ENCODE measurements at regions not wholly inside any gene's neighbourhood (a gene's known extent, or its start where the extent isn't known, plus 50 kb on each side); places are given as distances from the start of the nearest gene placed in this dataset.

- no peak overlapping the region for H3K4me2 ChIP-seq (ENCODE audit: low read depth, low read length, poor library complexity, severe bottlenecking)
- H3K9ac ChIP-seq (ENCODE audit: low read depth, low read length, poor library complexity, severe bottlenecking): no peak overlapping the region
- no peaks in the 10 kb centered on the region for H3K9me2 ChIP-seq (replicated peaks; ENCODE audit: low read depth, low read length)
- no peaks in the 10 kb centered on the region for H4K20me1 ChIP-seq (ENCODE audit: insufficient read depth, low read length, poor library complexity, severe bottlenecking)
- no peaks in the 10 kb centered on the region for H3F3A ChIP-seq (ENCODE audit: low read depth)
- H3K36me3 ChIP-seq (ENCODE audit: insufficient read depth, low read length): no peaks in the 10 kb centered on the region
- H2AFZ ChIP-seq (ENCODE audit: low read length): no peak overlapping the region
- no peaks in the 10 kb centered on the region for H3K27me3 ChIP-seq (ENCODE audit: insufficient read depth, low read length, poor library complexity, severe bottlenecking)
- no peak overlapping the region for H3K4me3 ChIP-seq (ENCODE audit: low read length, poor library complexity, severe bottlenecking)
- H3K4me1 ChIP-seq (ENCODE audit: insufficient read depth, low read length, poor library complexity, severe bottlenecking): no peaks in the 10 kb centered on the region
- no peaks in the 10 kb centered on the region for H3K9me3 ChIP-seq (ENCODE audit: insufficient read depth, low read depth, low read length)
- no peaks in the 10 kb centered on the region for H3K79me2 ChIP-seq (ENCODE audit: insufficient read depth, low read length)
- no peak for TF ChIP-seq EZH2phosphoT487 (IDR thresholded peaks at IDR 0.05; ENCODE audit: borderline replicate concordance)
- TF ChIP-seq CTCF (conservative IDR thresholded peaks at IDR 0.05; ENCODE audit: low read length): no peak
Measured at GRCh38 chr7:85342781-85343180, 155.9 kb upstream of the SEMA3D start.

- no peaks in the 10 kb centered on the region for H3F3A ChIP-seq (ENCODE audit: low read depth)
- no peaks in the 10 kb centered on the region for H3K9me2 ChIP-seq (replicated peaks; ENCODE audit: low read depth, low read length)
- H3K4me1 ChIP-seq (ENCODE audit: insufficient read depth, low read length, poor library complexity, severe bottlenecking): no peaks in the 10 kb centered on the region
- TF ChIP-seq EZH2phosphoT487 (IDR thresholded peaks at IDR 0.05; ENCODE audit: borderline replicate concordance): no peak
- TF ChIP-seq CTCF (conservative IDR thresholded peaks at IDR 0.05; ENCODE audit: low read length): no peak
- H2AFZ ChIP-seq (ENCODE audit: low read length): no peak overlapping the region
- H3K4me2 ChIP-seq (ENCODE audit: low read depth, low read length, poor library complexity, severe bottlenecking): no peak overlapping the region
- no peaks in the 10 kb centered on the region for H3K36me3 ChIP-seq (ENCODE audit: insufficient read depth, low read length)
- H3K79me2 ChIP-seq (ENCODE audit: insufficient read depth, low read length): no peaks in the 10 kb centered on the region
- H3K9ac ChIP-seq (ENCODE audit: low read depth, low read length, poor library complexity, severe bottlenecking): no peak overlapping the region
- H4K20me1 ChIP-seq (ENCODE audit: insufficient read depth, low read length, poor library complexity, severe bottlenecking): no peaks in the 10 kb centered on the region
- no peaks in the 10 kb centered on the region for H3K27me3 ChIP-seq (ENCODE audit: insufficient read depth, low read length, poor library complexity, severe bottlenecking)
- no peaks in the 10 kb centered on the region for H3K9me3 ChIP-seq (ENCODE audit: insufficient read depth, low read depth, low read length)
- H3K4me3 ChIP-seq (ENCODE audit: low read length, poor library complexity, severe bottlenecking): no peak overlapping the region
Measured at GRCh38 chr7:85341973-85342372, 155.1 kb upstream of the SEMA3D start.

- no peak overlapping the region for H3K9ac ChIP-seq (ENCODE audit: low read depth, low read length, poor library complexity, severe bottlenecking)
- H2AFZ ChIP-seq (ENCODE audit: low read length): no peak overlapping the region
- no peak overlapping the region for H3K4me3 ChIP-seq (ENCODE audit: low read length, poor library complexity, severe bottlenecking)
- no peaks in the 10 kb centered on the region for H4K20me1 ChIP-seq (ENCODE audit: insufficient read depth, low read length, poor library complexity, severe bottlenecking)
- no peak for TF ChIP-seq EZH2phosphoT487 (IDR thresholded peaks at IDR 0.05; ENCODE audit: borderline replicate concordance)
- TF ChIP-seq CTCF (conservative IDR thresholded peaks at IDR 0.05; ENCODE audit: low read length): no peak
- H3K4me1 ChIP-seq (ENCODE audit: insufficient read depth, low read length, poor library complexity, severe bottlenecking): no peaks in the 10 kb centered on the region
- H3K9me3 ChIP-seq (ENCODE audit: insufficient read depth, low read depth, low read length): no peaks in the 10 kb centered on the region
- no peaks in the 10 kb centered on the region for H3F3A ChIP-seq (ENCODE audit: low read depth)
- no peaks in the 10 kb centered on the region for H3K36me3 ChIP-seq (ENCODE audit: insufficient read depth, low read length)
- H3K79me2 ChIP-seq (ENCODE audit: insufficient read depth, low read length): no peaks in the 10 kb centered on the region
- H3K9me2 ChIP-seq (replicated peaks; ENCODE audit: low read depth, low read length): no peaks in the 10 kb centered on the region
- H3K4me2 ChIP-seq (ENCODE audit: low read depth, low read length, poor library complexity, severe bottlenecking): no peak overlapping the region
- no peaks in the 10 kb centered on the region for H3K27me3 ChIP-seq (ENCODE audit: insufficient read depth, low read length, poor library complexity, severe bottlenecking)
Measured at GRCh38 chr7:85341121-85341520, 154.3 kb upstream of the SEMA3D start.

Measured in Loucy (cell line).